ENCODE measurements at regions not wholly inside any gene's neighbourhood (a gene's known extent, or its start where the extent isn't known, plus 50 kb on each side); places are given as distances from the start of the nearest gene placed in this dataset.
A peak's percentile ranks its signal among the peaks of the same experiment; 100 is the strongest.

GRCh38 chr14:37711831-37712475 lies 116.5 kb downstream of the TTC6 start:
- Histone ChIP-seq H3K4me2 (ENCODE audit: low read depth, low read length) (peak overlapping the region; percentile 19), H3K9me3 (ENCODE audit: low read length) (no peaks in the 10 kb centered on the region; the same call in 1 of the 2 replicates), H4K20me1 (ENCODE audit: insufficient read depth, low read length) (no peaks in the 10 kb centered on the region), H3K27me3 (ENCODE audit: control insufficient read depth in 1 of 2, insufficient read depth in 2 of 2, low read length in 2 of 2) (no peaks in the 10 kb centered on the region), H3K9ac (ENCODE audit: insufficient read depth, low read depth, low read length) (no peak overlapping the region), H3K4me1 (ENCODE audit: insufficient read depth, low read length) (peaks cover 39% of the 10 kb centered on the region), H3K27ac (ENCODE audit: extremely low read length, insufficient read depth, low read length) (peak overlapping the region; percentile 55), H3K36me3 (replicated peaks in 1 of 2; ENCODE audit: control insufficient read depth in 1 of 2, insufficient read depth in 2 of 2, low read length in 2 of 2) (peaks cover 5 to 11% of the 10 kb centered on the region in 2 experiments; a peak in 2 of 5 replicates), H2AFZ (ENCODE audit: low read length) (no peak overlapping the region), H3K4me3 (replicated peaks in 1 of 3; ENCODE audit: insufficient read depth in 1 of 3, low read depth in 2 of 3, low read length in 3 of 3) (no peak overlapping the region), H3K79me2 (ENCODE audit: insufficient read depth, low read length) (no peaks in the 10 kb centered on the region)
- no TSS peak for BruUV-seq (replicated peaks)
- peak; percentile 96 for ATAC-seq
- WGBS (ENCODE audit: low lambda C conversion rate), result 49% methylated on average over 5 of the region's 5 CpGs
- CTCF ChIA-PET (ENCODE audit: low intra/inter-chr PET ratio, low total read pairs), result interaction anchor here (10.3 kb wide), 1 partner anchor 163 kb away, joined by 213 read pairs; no protein-coding TSS in a partner anchor
- intact Hi-C loops (cut with micrococcal nuclease; ENCODE audit: unreplicated experiment) (no loop called here), in situ Hi-C loops (cut with HindIII; ENCODE audit: extremely low pct_ligation_motif_present, low pct_unique_long_range_greater_than_20kb) (loop anchor here (25.0 kb wide), 1 partner anchor 300 kb away; no protein-coding TSS in a partner anchor)
- POLR2A ChIA-PET, result interaction anchor here (0.8 to 4.6 kb wide), 10 partner anchors 9 to 163 kb away, joined by 3 to 83 read pairs (median 4); partner anchors contain the start of genes FOXA1 and TTC6
- no peak for FAIRE-seq
- DNase-seq (ENCODE audit: low spot score), result peak; percentile 96
- peak; percentile 71; the same call in 1 of the 2 replicates for TF ChIP-seq GFI1 (CRISPR knock-in tag; IDR thresholded peaks at IDR 0.05; ENCODE audit: borderline replicate concordance)
- TF ChIP-seq MXD3 (CRISPR knock-in tag; IDR thresholded peaks at IDR 0.05), result no peak
- no peak for TF ChIP-seq TEF (CRISPR knock-in tag; IDR thresholded peaks at IDR 0.05)
- no peak for TF ChIP-seq ZNF251 (CRISPR knock-in tag; IDR thresholded peaks at IDR 0.05)
- TF ChIP-seq ZNF672 (CRISPR knock-in tag; IDR thresholded peaks at IDR 0.05), result no peak
- peak; percentile 33; the same call in 1 of the 2 replicates for TF ChIP-seq STAG1 (CRISPR knock-in tag; IDR thresholded peaks at IDR 0.05)
- TF ChIP-seq ZNF775 (CRISPR knock-in tag; IDR thresholded peaks at IDR 0.05; ENCODE audit: borderline replicate concordance), result no peak
- TF ChIP-seq ZEB1 (IDR thresholded peaks at IDR 0.05; ENCODE audit: insufficient replicate concordance, low read depth), result peak; percentile 92
- peak; percentile 31 for TF ChIP-seq YY1 (IDR thresholded peaks at IDR 0.05; ENCODE audit: insufficient read depth, insufficient replicate concordance, low read depth, low read length)
- TF ChIP-seq RBFOX2 (IDR thresholded peaks at IDR 0.05; ENCODE audit: low read depth, low read length), result no peak
- TF ChIP-seq, protein P1, sequence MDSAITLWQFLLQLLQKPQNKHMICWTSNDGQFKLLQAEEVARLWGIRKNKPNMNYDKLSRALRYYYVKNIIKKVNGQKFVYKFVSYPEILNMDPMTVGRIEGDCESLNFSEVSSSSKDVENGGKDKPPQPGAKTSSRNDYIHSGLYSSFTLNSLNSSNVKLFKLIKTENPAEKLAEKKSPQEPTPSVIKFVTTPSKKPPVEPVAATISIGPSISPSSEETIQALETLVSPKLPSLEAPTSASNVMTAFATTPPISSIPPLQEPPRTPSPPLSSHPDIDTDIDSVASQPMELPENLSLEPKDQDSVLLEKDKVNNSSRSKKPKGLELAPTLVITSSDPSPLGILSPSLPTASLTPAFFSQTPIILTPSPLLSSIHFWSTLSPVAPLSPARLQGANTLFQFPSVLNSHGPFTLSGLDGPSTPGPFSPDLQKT (CRISPR knock-in tag; IDR thresholded peaks at IDR 0.05; ENCODE audit: borderline replicate concordance), result no peak
- peak; percentile 97 for TF ChIP-seq ZNF670 (CRISPR knock-in tag; IDR thresholded peaks at IDR 0.05; ENCODE audit: borderline replicate concordance)
- peak; percentile 85 for TF ChIP-seq SKI (IDR thresholded peaks at IDR 0.05; ENCODE audit: partially characterized antibody)
- TF ChIP-seq DMAP1 (CRISPR knock-in tag; IDR thresholded peaks at IDR 0.05), result 0 out of 2 replicates have a peak, but pooled peaks have one; percentile 33
- TF ChIP-seq NR1H2 (CRISPR knock-in tag; IDR thresholded peaks at IDR 0.05; ENCODE audit: borderline replicate concordance, low read depth), result no peak
- TF ChIP-seq SP140L (CRISPR knock-in tag; IDR thresholded peaks at IDR 0.05; ENCODE audit: borderline replicate concordance), result no peak
- TF ChIP-seq, protein P2, sequence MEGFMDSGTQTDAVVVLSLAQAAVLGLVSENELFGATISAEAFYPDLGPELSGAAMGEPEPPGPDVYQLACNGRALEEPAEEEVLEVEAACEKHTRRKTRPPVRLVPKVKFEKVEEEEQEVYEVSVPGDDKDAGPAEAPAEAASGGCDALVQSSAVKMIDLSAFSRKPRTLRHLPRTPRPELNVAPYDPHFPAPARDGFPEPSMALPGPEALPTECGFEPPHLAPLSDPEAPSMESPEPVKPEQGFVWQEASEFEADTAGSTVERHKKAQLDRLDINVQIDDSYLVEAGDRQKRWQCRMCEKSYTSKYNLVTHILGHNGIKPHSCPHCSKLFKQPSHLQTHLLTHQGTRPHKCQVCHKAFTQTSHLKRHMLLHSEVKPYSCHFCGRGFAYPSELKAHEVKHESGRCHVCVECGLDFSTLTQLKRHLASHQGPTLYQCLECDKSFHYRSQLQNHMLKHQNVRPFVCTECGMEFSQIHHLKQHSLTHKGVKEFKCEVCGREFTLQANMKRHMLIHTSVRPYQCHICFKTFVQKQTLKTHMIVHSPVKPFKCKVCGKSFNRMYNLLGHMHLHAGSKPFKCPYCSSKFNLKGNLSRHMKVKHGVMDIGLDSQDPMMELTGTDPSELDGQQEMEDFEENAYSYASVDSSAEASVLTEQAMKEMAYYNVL (CRISPR knock-in tag; IDR thresholded peaks at IDR 0.05; ENCODE audit: borderline replicate concordance), result peak; percentile 99
- TF ChIP-seq ETV5 (CRISPR knock-in tag; IDR thresholded peaks at IDR 0.05; ENCODE audit: borderline replicate concordance), result peak; percentile 62; the same call in 1 of the 2 replicates
- no peak for TF ChIP-seq ZFP62 (CRISPR knock-in tag; IDR thresholded peaks at IDR 0.05)
- TF ChIP-seq SPEN (CRISPR knock-in tag; IDR thresholded peaks at IDR 0.05; ENCODE audit: low read depth), result 0 out of 2 replicates have a peak, but pooled peaks have one; percentile 11
